ENCODE measurements at regions not wholly inside any gene's neighbourhood (a gene's known extent, or its start where the extent isn't known, plus 50 kb on each side); places are given as distances from the start of the nearest gene placed in this dataset.

- DNase-seq, result no peak
Measured at GRCh38 chr9:119818726-119819435, 449.6 kb upstream of the BRINP1 start.

- peak; percentile 39 for DNase-seq
Measured at GRCh38 chr9:119810645-119811429, 441.6 kb upstream of the BRINP1 start.

- DNase-seq, result no peak
Measured at GRCh38 chr9:119803679-119804078, 434.4 kb upstream of the BRINP1 start.

- no peak for DNase-seq
Measured at GRCh38 chr9:119802621-119803020, 433.4 kb upstream of the BRINP1 start.

- DNase-seq, result no peak
Measured at GRCh38 chr9:119802133-119802532, 432.9 kb upstream of the BRINP1 start.

DNA sequence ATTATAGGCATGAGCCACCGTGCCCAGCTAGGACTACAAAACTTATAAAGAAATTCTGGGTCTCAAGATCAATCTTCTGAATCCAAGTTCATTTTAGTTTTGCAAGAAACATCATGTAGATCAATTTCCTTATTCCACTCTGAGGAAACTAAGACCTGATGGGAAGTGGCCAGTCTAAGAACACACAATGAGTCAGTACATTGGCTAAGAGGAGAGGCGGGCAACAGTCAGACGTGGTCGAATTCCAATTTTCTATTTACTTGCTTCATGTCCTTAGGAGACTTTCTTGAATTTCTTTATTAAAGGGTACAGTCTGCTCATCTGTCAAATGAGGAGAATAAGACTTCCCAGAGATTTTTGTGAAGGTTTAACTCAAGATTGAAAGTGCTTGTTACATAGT lies 432.1 kb upstream of the BRINP1 start:
- DNase-seq, result no peak

DNA sequence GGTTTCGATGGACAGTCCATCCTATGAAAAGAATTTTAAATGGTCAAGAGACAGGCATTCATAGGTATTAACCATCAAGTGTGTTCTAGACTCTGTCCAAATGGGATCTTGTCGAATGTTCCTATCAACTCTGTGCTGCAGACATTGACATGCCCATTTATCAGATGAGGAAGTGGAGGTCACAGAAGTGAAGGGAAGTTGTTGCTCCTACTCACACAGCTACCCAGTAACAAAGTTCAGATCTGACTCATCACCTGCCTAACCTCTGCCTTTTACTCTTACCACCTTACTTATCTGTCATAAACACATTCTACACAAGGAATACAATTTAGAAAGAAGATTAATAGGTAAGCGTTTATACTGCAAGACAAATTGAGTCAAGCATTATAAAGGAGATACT lies 426.2 kb upstream of the BRINP1 start:
- no peak for DNase-seq

- no peak for DNase-seq
Measured at GRCh38 chr9:119794836-119795235, 425.6 kb upstream of the BRINP1 start.

- DNase-seq, result no peak
Measured at GRCh38 chr9:119793218-119793617, 424.0 kb upstream of the BRINP1 start.

DNA sequence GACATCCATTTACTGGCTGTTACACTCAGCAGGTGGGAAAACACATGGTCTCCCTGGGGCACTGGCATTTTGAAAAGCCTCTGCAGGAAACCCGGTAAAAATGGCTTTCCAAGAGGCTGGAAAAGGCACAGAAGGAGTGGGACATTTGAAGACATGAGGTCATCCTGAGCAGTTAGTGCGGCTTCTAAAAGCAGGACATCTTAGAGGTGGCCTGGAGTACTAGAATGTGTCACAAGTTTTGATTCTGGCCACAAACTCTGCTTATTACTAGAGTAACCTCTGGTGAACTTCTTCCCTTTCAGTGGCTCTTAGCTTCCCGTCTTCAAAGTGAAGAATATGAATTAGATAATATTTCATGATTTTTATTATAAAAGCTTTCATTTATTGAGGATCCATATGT lies 423.0 kb upstream of the BRINP1 start:
- no peak for DNase-seq

GRCh38 chr9:119789987-119790386 lies 420.8 kb upstream of the BRINP1 start:
- no peak for DNase-seq

GRCh38 chr9:119788921-119789320 lies 419.7 kb upstream of the BRINP1 start:
- no peak for DNase-seq

GRCh38 chr9:119781886-119782285 lies 412.7 kb upstream of the BRINP1 start:
- no peak for DNase-seq

- no peak for DNase-seq
Measured at GRCh38 chr9:119775410-119775809, 406.2 kb upstream of the BRINP1 start.

DNA sequence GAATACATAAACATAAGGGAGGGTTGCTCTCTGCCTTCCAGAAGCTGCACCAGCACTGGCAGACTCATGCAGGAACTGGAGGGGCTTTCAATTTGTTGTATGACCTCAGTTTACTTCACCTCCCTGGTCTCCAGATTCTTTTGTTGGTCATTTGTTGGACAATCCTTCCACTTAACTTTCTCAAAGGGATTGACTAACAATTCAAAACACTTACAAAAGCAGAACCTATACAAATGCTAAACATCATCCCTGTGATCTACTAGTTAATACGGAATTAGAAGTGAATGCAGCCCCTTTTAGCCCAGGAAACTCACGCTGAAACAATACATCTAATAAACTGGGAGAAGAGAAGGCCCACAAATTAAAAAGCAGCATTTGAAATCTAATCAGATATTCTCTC lies 404.6 kb upstream of the BRINP1 start:
- DNase-seq, result no peak

- DNase-seq, result no peak
Measured at GRCh38 chr9:119771341-119771740, 402.1 kb upstream of the BRINP1 start.

GRCh38 chr9:119768266-119768665 lies 399.0 kb upstream of the BRINP1 start:
- no peak for DNase-seq

DNA sequence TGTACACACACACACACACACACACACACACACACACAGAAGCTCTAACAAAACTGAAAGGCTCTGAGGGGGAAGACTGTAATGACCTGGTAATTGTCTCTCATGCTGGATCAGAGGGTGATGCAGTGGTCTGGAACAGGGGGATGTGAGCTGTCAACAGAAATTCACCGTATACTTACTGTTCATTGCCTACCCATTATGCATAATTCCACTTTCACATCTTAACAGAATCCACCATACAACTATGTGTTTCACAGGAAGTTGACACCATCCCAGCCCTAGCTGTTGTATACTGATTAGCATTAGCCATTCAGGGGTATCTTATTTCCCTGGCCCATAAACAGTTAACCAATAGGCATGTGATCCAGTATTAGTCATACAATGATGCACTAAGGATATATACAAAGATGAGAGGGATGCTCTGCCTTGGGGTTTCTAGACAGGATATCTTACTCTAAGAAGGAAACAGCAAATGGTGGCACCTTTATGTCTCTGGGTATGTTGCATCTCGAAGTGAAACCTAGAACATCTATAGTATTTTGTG lies 396.5 kb upstream of the BRINP1 start:
- no peak for DNase-seq

DNA sequence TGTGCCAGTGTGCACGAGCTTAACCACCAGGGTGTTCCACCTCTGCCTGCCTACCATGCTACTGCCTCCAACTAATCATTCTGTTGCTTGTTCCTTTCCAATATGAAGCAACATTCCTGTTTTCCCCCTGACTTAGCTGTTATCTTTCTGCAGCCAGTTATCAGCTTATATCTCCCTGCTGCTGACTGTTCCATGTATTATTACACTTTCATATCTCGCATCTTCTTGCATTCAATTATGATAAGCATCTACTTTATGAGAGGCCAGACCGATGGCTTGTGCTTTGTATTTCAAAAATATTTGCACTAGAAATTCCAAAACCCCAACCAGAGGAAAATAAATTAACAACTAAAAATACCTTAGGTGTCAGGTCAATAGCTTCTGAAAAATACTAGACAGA lies 394.0 kb upstream of the BRINP1 start:
- DNase-seq, result no peak

- no peak for DNase-seq
Measured at GRCh38 chr9:119761812-119762211, 392.6 kb upstream of the BRINP1 start.

GRCh38 chr9:119758990-119759389 lies 389.8 kb upstream of the BRINP1 start:
- no peak for DNase-seq

GRCh38 chr9:119758241-119758640 lies 389.0 kb upstream of the BRINP1 start:
- DNase-seq, result no peak

GRCh38 chr9:119739476-119739875 lies 370.2 kb upstream of the BRINP1 start:
- DNase-seq, result no peak

All from fibroblast of skin of abdomen (primary cell).